ENCODE measurements at regions not wholly inside any gene's neighbourhood (a gene's known extent, or its start where the extent isn't known, plus 50 kb on each side); places are given as distances from the start of the nearest gene placed in this dataset.

DNA sequence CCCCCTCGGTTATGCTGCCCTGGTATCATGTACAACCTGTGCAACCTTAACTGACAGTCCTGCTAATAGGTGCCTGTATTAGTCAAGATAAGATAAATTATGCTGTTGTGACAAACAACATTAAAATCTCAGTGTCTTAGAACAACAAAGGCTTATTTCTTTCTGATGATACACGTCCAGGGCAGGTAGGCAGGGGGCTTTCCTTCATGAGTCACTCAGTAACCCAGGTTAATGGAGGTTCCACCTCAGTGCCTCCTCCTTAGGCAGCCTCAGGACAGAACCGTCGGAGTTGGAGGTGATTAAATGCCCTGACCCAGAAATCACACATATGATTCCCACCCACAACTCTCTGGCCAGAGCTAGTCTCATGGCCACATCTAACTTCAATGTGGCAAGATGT, 94.6 kb upstream of the CASZ1 start:
- in situ Hi-C loops (cut with HindIII; ENCODE audit: low sequenced_read_pairs), result no loop called here
- DNase-seq (ENCODE audit: low spot score), result no peak

- in situ Hi-C loops (cut with HindIII; ENCODE audit: low sequenced_read_pairs), result no loop called here
- DNase-seq (ENCODE audit: low spot score), result no peak
Observed at GRCh38 chr1:10892138-10893065, 96.0 kb upstream of the CASZ1 start.

GRCh38 chr1:10895621-10896020, 99.2 kb upstream of the CASZ1 start:
- DNase-seq (ENCODE audit: low spot score), result no peak
- in situ Hi-C loops (cut with HindIII; ENCODE audit: low sequenced_read_pairs), result no loop called here

GRCh38 chr1:10896673-10897072, 100.2 kb upstream of the CASZ1 start:
- in situ Hi-C loops (cut with HindIII; ENCODE audit: low sequenced_read_pairs), result no loop called here
- DNase-seq (ENCODE audit: low spot score), result no peak

GRCh38 chr1:10897321-10897980, 101.0 kb upstream of the CASZ1 start:
- in situ Hi-C loops (cut with HindIII; ENCODE audit: low sequenced_read_pairs), result no loop called here
- DNase-seq (ENCODE audit: low spot score), result no peak

DNA sequence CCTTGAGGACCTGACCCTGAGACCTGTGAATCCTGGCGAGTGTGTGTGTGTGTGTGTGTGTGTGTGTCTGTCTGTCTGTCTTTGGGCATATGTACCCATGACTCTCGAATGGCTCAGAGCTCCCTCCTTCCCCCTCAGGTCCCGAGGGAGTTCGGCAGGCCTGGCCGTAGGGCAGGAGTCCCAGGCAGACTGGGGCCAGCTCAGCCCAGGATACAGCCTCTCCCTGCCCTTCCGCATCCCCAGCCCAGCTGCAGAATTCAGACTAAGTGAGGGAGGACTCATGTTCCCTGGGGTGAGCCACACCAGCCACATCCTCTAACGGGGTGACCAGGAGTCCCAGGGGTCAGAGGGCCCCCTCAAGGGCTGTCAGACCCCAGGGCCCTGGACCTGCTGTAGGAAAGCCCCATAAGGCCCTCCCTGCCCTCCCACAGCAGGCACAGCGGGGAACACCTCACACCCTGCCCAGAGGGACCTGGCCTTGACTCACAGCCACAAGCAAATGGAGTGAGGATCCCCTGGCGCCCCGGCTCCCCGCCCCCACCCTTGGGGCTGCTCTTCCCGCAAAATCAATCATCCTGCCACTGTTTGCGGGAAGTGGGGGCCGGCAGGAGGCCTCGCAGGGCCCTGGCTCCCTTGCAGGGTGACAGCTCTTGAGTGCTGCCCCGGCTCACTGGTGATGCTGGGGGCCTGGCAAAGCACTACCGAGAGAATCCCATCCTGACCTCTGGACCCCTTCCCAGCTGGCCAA, 101.7 kb upstream of the CASZ1 start:
- no peak for DNase-seq (ENCODE audit: low spot score)
- in situ Hi-C loops (cut with HindIII; ENCODE audit: low sequenced_read_pairs), result no loop called here

GRCh38 chr1:10898921-10899320, 102.5 kb upstream of the CASZ1 start:
- in situ Hi-C loops (cut with HindIII; ENCODE audit: low sequenced_read_pairs), result no loop called here
- DNase-seq (ENCODE audit: low spot score), result no peak

- in situ Hi-C loops (cut with HindIII; ENCODE audit: low sequenced_read_pairs), result no loop called here
- no peak for DNase-seq (ENCODE audit: low spot score)
Observed at GRCh38 chr1:10899490-10900250, 103.2 kb upstream of the CASZ1 start.

- DNase-seq (ENCODE audit: low spot score), result no peak
- in situ Hi-C loops (cut with HindIII; ENCODE audit: low sequenced_read_pairs), result no loop called here
Observed at GRCh38 chr1:10900251-10900651, 103.8 kb upstream of the CASZ1 start.

- in situ Hi-C loops (cut with HindIII; ENCODE audit: low sequenced_read_pairs), result no loop called here
- DNase-seq (ENCODE audit: low spot score), result no peak
Observed at GRCh38 chr1:10900691-10901090, 104.2 kb upstream of the CASZ1 start.

DNA sequence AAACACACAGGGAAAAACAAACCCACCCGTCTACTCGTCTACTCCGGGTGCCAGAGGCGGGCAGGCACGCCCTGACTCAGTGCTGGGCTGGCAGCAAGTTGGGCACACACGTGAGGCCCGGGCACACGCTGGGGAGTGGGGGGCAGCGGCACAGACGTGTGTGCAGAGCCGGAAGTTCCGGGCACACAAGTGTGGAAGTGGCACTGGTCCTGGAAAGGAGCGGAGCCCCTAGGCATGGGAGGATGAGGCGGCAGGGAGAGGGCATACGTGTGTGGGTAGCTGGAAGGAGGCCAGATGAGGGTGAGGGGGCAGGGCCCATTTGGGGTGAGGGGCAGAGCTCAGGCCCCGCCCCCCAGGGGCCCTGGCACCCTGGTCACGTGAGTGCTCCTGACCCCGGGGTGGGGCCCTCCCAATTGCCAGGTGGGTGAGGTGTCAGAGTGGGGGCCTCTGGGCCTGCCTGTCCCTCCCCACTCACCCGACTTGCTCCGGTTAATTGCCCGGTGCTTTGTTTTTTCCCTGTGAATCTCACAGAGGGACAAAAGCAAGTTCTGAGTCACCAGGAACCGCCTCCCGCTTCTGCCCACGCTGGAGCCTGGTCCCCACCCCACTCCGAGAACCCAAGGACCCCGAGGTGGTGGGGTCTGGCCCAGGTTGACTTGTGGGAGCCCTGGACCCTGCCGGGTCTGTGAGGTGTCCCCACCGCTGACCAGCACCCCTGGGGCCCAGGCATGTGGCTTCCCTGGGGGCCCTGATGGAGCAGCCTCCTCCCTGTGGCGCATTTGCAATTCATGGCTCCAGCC, 104.8 kb upstream of the CASZ1 start:
- in situ Hi-C loops (cut with HindIII; ENCODE audit: low sequenced_read_pairs), result no loop called here
- DNase-seq (ENCODE audit: low spot score), result no peak

GRCh38 chr1:10901891-10902805, 105.7 kb upstream of the CASZ1 start:
- DNase-seq (ENCODE audit: low spot score), result no peak

DNA sequence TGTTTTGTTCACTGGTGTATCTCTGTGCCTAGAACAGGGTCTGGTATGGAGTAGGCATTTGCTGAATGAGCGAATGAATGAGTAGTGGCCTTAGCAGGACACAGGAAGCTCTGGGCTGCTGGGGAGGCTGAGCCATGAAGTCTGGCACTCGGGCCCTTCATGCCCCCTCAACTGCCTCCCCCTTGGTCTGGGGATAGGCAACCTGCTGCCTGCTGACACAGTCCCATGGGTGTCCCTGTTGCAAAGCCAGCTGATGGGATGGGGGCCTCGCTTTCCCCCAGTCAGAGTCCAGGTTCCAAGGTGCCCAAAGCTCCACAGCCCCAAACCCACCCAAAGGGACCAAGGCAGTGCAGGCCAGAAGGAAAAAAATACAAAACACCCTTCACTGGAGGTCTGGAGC, 107.0 kb upstream of the CASZ1 start:
- DNase-seq (ENCODE audit: low spot score), result no peak
- in situ Hi-C loops (cut with HindIII; ENCODE audit: low sequenced_read_pairs), result no loop called here

More at GRCh38 chr1:10901891-10902805, 105.7 kb upstream of the CASZ1 start:
- in situ Hi-C loops (cut with HindIII; ENCODE audit: low sequenced_read_pairs), result no loop called here

DNA sequence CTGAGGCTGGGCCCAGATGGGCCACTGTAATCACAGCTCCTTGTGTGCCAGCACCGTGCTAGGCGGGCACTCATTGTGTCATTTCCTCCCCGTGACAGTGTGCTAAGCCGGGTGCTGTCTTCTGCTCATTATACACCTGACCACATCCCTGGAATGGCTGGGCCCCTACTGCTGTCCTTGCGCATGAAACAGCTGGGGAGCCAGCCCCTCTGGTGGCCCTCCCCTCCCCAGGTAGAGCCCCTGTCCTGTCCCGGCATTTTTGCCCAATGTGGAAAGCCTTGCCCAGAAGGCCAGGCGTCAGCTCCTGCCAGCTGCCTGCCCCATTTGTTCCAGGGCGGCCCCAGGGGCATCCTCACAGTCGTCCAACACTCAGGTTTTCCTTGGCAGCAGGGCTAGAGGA, 107.4 kb upstream of the CASZ1 start:
- DNase-seq (ENCODE audit: low spot score), result no peak
- in situ Hi-C loops (cut with HindIII; ENCODE audit: low sequenced_read_pairs), result no loop called here

DNA sequence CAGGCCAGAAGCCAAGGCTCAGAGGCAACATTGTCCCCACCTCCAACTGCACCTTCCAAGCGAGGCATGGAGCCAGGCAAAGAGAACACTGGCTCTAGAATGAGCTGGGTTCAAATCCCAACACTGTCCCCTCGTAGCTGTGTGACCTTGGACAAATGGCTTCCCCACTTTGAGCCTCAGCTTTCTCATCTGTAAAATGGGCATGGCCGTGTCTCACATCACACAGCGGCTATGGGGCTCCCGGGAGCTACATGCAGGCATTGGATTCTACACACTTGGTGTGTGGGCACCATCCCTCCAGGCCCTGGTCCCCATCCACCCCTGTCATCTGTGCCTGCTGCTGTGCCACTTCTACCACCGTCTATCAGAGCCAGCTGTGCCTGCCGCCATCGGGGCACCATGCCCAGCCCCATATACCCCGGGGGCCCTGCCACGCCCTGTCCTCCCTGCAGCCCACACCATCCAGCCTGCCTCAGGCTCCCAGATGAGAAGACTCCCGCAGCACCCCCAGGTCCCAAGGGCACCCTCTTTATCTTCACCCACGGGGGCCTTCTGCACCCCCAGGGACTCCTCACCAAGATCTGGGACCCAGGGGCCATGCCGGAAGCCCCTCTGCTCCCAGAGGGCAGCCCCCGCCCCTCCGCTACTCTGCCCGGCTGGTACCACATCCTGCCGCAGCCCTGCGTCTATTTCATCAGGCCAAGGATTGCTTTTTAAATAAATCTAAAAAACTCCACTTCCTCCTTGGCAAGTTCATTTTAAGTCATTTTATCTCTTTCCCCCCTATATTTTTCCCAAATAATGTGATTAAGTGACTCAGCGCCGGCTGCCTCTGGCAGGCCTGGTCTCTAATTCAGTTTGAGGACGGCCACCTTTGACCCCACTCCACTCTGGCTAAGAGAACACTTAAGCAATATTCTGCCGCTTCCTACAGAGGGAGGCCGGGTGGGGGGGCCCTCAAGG, 107.8 kb upstream of the TARDBP start:
- in situ Hi-C loops (cut with HindIII; ENCODE audit: low sequenced_read_pairs), result no loop called here
- DNase-seq (ENCODE audit: low spot score), result no peak

GRCh38 chr1:10905841-10906655, 106.4 kb upstream of the TARDBP start:
- DNase-seq (ENCODE audit: low spot score), result no peak
- in situ Hi-C loops (cut with HindIII; ENCODE audit: low sequenced_read_pairs), result no loop called here

All from G401 (cell line).